Mononuclear cell (primary cell): ENCODE measurements at regions not wholly inside any gene's neighbourhood (a gene's known extent, or its start where the extent isn't known, plus 50 kb on each side); places are given as distances from the start of the nearest gene placed in this dataset.
"Not testable (repeated sequence)": the region's sequence is repeated elsewhere in the genome, so short reads cannot be mapped to it uniquely, and the experiment has no call there.

Source experiments
- H3K27me3 ChIP-seq: 2 replicates; pipeline ENCODE4 v1.6.0; 2011; ENCODE audit warnings: low read length, control low read depth; ENCODE audit not compliant: insufficient read depth
- H3K4me1 ChIP-seq: 2 replicates; pipeline ENCODE4 v1.5.1; 2011; ENCODE audit warnings: mild to moderate bottlenecking, low read length, control low read depth; ENCODE audit not compliant: insufficient read depth
- H3K4me3 ChIP-seq: 2 replicates; pipeline ENCODE4 v1.5.1; 2011; ENCODE audit warnings: mild to moderate bottlenecking, low read length, moderate library complexity
- H3K9me3 ChIP-seq: 2 replicates; pipeline ENCODE4 v1.5.1; 2011; ENCODE audit warnings: low read depth, mild to moderate bottlenecking, control low read depth, low read length

- Histone ChIP-seq H3K4me3 (no peak overlapping the region), H3K27me3 (no peaks in the 10 kb centered on the region), H3K9me3 (no peaks in the 10 kb centered on the region), H3K4me1 (peaks cover 15% of the 10 kb centered on the region)
These were observed 167.8 kb upstream of the CDH5 start for GRCh38 chr16:66198641-66199040.

- Histone ChIP-seq H3K27me3 (no peaks in the 10 kb centered on the region), H3K4me1 (peaks cover 15% of the 10 kb centered on the region), H3K9me3 (no peaks in the 10 kb centered on the region), H3K4me3 (no peak overlapping the region)
These were observed 168.7 kb upstream of the CDH5 start for GRCh38 chr16:66197668-66198278.

GRCh38 chr16:66196770-66197169 is 169.7 kb upstream of the CDH5 start:
- Histone ChIP-seq H3K27me3 (no peaks in the 10 kb centered on the region), H3K4me3 (no peak overlapping the region), H3K4me1 (peaks cover 15% of the 10 kb centered on the region), H3K9me3 (no peaks in the 10 kb centered on the region)

GRCh38 chr16:66194866-66195265 is 171.6 kb upstream of the CDH5 start:
- Histone ChIP-seq H3K4me3 (no peak overlapping the region), H3K27me3 (no peaks in the 10 kb centered on the region), H3K9me3 (no peaks in the 10 kb centered on the region), H3K4me1 (peaks cover 12% of the 10 kb centered on the region)

GRCh38 chr16:66193543-66194229 is 172.8 kb upstream of the CDH5 start:
- H3K9me3 ChIP-seq = no peaks in the 10 kb centered on the region
- no peaks in the 10 kb centered on the region for H3K27me3 ChIP-seq
- peaks cover 3% of the 10 kb centered on the region for H3K4me1 ChIP-seq
- H3K4me3 ChIP-seq = no peak overlapping the region

GRCh38 chr16:66190411-66190810 is 176.1 kb upstream of the CDH5 start:
- Histone ChIP-seq H3K4me3 (no peak overlapping the region), H3K4me1 (no peaks in the 10 kb centered on the region), H3K9me3 (no peaks in the 10 kb centered on the region), H3K27me3 (no peaks in the 10 kb centered on the region)

- no peaks in the 10 kb centered on the region for H3K27me3 ChIP-seq
- H3K4me1 ChIP-seq = no peaks in the 10 kb centered on the region
- no peak overlapping the region for H3K4me3 ChIP-seq
- H3K9me3 ChIP-seq = no peaks in the 10 kb centered on the region
These were observed 176.5 kb upstream of the CDH5 start for GRCh38 chr16:66189951-66190350.

- no peaks in the 10 kb centered on the region for H3K27me3 ChIP-seq
- no peak overlapping the region for H3K4me3 ChIP-seq
- H3K4me1 ChIP-seq = no peaks in the 10 kb centered on the region
- no peaks in the 10 kb centered on the region for H3K9me3 ChIP-seq
These were observed 177.4 kb upstream of the CDH5 start for GRCh38 chr16:66188917-66189725.

- no peaks in the 10 kb centered on the region for H3K4me1 ChIP-seq
These were observed 180.2 kb upstream of the CDH5 start for GRCh38 chr16:66186251-66186785.

GRCh38 chr16:66182592-66182991 is 183.9 kb upstream of the CDH5 start:
- Histone ChIP-seq H3K9me3 (peaks cover 17% of the 10 kb centered on the region), H3K4me1 (no peaks in the 10 kb centered on the region), H3K27me3 (no peaks in the 10 kb centered on the region), H3K4me3 (no peak overlapping the region)

More at GRCh38 chr16:66186251-66186785, 180.2 kb upstream of the CDH5 start:
- Histone ChIP-seq H3K27me3 (no peaks in the 10 kb centered on the region), H3K4me3 (no peak overlapping the region), H3K9me3 (no peaks in the 10 kb centered on the region)

- H3K4me1 ChIP-seq = peaks cover 3% of the 10 kb centered on the region
- no peak overlapping the region for H3K4me3 ChIP-seq
- H3K27me3 ChIP-seq = no peaks in the 10 kb centered on the region
- H3K9me3 ChIP-seq = peaks cover 17% of the 10 kb centered on the region
These were observed 189.8 kb upstream of the CDH5 start for GRCh38 chr16:66176731-66177130.

- Histone ChIP-seq H3K9me3 (peaks cover 17% of the 10 kb centered on the region), H3K4me1 (peaks cover 3% of the 10 kb centered on the region), H3K27me3 (no peaks in the 10 kb centered on the region), H3K4me3 (no peak overlapping the region)
These were observed 190.4 kb upstream of the CDH5 start for GRCh38 chr16:66176111-66176510.

GRCh38 chr16:66175636-66176035 is 190.9 kb upstream of the CDH5 start:
- Histone ChIP-seq H3K9me3 (peaks cover 17% of the 10 kb centered on the region), H3K4me3 (no peak overlapping the region), H3K27me3 (no peaks in the 10 kb centered on the region), H3K4me1 (peaks cover 3% of the 10 kb centered on the region)

GRCh38 chr16:66175058-66175457 is 191.4 kb upstream of the CDH5 start:
- Histone ChIP-seq H3K9me3 (peaks cover 11% of the 10 kb centered on the region), H3K4me1 (peaks cover 3% of the 10 kb centered on the region), H3K4me3 (no peak overlapping the region), H3K27me3 (no peaks in the 10 kb centered on the region)

GRCh38 chr16:66173796-66174195 is 192.7 kb upstream of the CDH5 start:
- not testable (repeated sequence) for H3K4me3 ChIP-seq, H3K27me3 ChIP-seq, H3K9me3 ChIP-seq, H3K4me1 ChIP-seq
